ENCODE measurements at regions not wholly inside any gene's neighbourhood (a gene's known extent, or its start where the extent isn't known, plus 50 kb on each side); places are given as distances from the start of the nearest gene placed in this dataset.

- Histone ChIP-seq H3K36me3 (ENCODE audit: control insufficient read depth in 2 of 2, extremely low read depth in 1 of 2, insufficient read depth in 2 of 2, low read length in 2 of 2) (no peaks in the 10 kb centered on the region), H3K4me1 (ENCODE audit: control insufficient read depth, extremely low read depth, insufficient read depth, low read length) (peaks cover 6% of the 10 kb centered on the region), H3K9me1 (replicated peaks; ENCODE audit: control insufficient read depth, extremely low read depth, insufficient read depth, low read length) (no peaks in the 10 kb centered on the region), H3K9me3 (replicated peaks; ENCODE audit: control insufficient read depth, insufficient read depth, low read length) (no peaks in the 10 kb centered on the region), H3K27ac (ENCODE audit: insufficient read depth, low read depth, low read length) (no peak overlapping the region), H3K4me3 (replicated peaks in 1 of 3; ENCODE audit: insufficient read depth in 1 of 3, low read depth in 1 of 3, low read length in 3 of 3) (no peak overlapping the region), H4K20me1 (replicated peaks; ENCODE audit: control insufficient read depth, extremely low read depth, insufficient read depth, low read length) (no peaks in the 10 kb centered on the region), H3K79me2 (ENCODE audit: control insufficient read depth, insufficient read depth, low read length) (no peaks in the 10 kb centered on the region), H3K4me2 (ENCODE audit: insufficient read depth, low read length) (no peak overlapping the region), H2AFZ (ENCODE audit: low read depth, low read length) (no peak overlapping the region), H3K27me3 (ENCODE audit: control insufficient read depth in 2 of 2, insufficient read depth in 2 of 2, low read length in 2 of 2) (no peaks in the 10 kb centered on the region), H3K9ac (replicated peaks; ENCODE audit: extremely low read depth, insufficient read depth, low read length) (no peak overlapping the region)
- no peak for DNase-seq (ENCODE audit: low read depth, low spot score)
- TF ChIP-seq EZH2 (IDR thresholded peaks at IDR 0.05; ENCODE audit: borderline replicate concordance, low read depth, low read length, severe bottlenecking): no peak
- no peak for TF ChIP-seq MYC (IDR thresholded peaks at IDR 0.05; ENCODE audit: low read depth, low read length)
- no peak for TF ChIP-seq FOS (IDR thresholded peaks at IDR 0.05; ENCODE audit: borderline replicate concordance, insufficient read depth, low read length)
- TF ChIP-seq, protein P1, sequence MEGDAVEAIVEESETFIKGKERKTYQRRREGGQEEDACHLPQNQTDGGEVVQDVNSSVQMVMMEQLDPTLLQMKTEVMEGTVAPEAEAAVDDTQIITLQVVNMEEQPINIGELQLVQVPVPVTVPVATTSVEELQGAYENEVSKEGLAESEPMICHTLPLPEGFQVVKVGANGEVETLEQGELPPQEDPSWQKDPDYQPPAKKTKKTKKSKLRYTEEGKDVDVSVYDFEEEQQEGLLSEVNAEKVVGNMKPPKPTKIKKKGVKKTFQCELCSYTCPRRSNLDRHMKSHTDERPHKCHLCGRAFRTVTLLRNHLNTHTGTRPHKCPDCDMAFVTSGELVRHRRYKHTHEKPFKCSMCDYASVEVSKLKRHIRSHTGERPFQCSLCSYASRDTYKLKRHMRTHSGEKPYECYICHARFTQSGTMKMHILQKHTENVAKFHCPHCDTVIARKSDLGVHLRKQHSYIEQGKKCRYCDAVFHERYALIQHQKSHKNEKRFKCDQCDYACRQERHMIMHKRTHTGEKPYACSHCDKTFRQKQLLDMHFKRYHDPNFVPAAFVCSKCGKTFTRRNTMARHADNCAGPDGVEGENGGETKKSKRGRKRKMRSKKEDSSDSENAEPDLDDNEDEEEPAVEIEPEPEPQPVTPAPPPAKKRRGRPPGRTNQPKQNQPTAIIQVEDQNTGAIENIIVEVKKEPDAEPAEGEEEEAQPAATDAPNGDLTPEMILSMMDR (IDR thresholded peaks at IDR 0.05; ENCODE audit: extremely low read depth in 1 of 2, insufficient read depth in 1 of 2, low read depth in 1 of 2, low read length in 2 of 2): no peak
- TF ChIP-seq JUN (IDR thresholded peaks at IDR 0.05; ENCODE audit: borderline replicate concordance, insufficient read depth, insufficient read length, low read depth): no peak
- no peak for TF ChIP-seq POLR2A (IDR thresholded peaks at IDR 0.05; ENCODE audit: low read depth, low read length)
- no peak for TF ChIP-seq GATA2 (IDR thresholded peaks at IDR 0.05; ENCODE audit: insufficient read depth, insufficient read length, low read depth, low read length)
- no peak for TF ChIP-seq POLR2AphosphoS5 (IDR thresholded peaks at IDR 0.05; ENCODE audit: insufficient read depth, low read depth, low read length)
- TF ChIP-seq, protein P2, sequence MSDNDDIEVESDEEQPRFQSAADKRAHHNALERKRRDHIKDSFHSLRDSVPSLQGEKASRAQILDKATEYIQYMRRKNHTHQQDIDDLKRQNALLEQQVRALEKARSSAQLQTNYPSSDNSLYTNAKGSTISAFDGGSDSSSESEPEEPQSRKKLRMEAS (IDR thresholded peaks at IDR 0.05; ENCODE audit: insufficient read depth, insufficient read length): no peak
- ChIA-PET CTCF (no interaction called here), POLR2A (no interaction called here)
- no peak for FAIRE-seq
- dilution Hi-C loops (cut with MboI; ENCODE audit: extremely low pct_ligation_motif_present, low sequenced_read_pairs): no loop called here
- no TSS peak for BruUV-seq (replicated peaks)
- intact Hi-C loops (cut with micrococcal nuclease): no loop called here
These were observed 413.7 kb downstream of the PDGFC start for GRCh38 chr4:156557920-156558319.

Data from endothelial cell of umbilical vein (primary cell).